SU-DHL-6 (cell line): ENCODE measurements at regions not wholly inside any gene's neighbourhood (a gene's known extent, or its start where the extent isn't known, plus 50 kb on each side); places are given as distances from the start of the nearest gene placed in this dataset.

Experiments
- EZH2phosphoT487 ChIP-seq: fragments of 200-600 bp; sonication (generic), shearing (Covaris generic); conservative IDR thresholded peaks from 2 replicates; pipeline ENCODE4 v1.6.1; 2018; ENCODE audit warnings: mild to moderate bottlenecking, antibody characterized with exemption, low read length, moderate library complexity, mixed read lengths
- TF ChIP-seq, protein P1 (sequence below): fragments of 200-600 bp; sonication (generic); IDR thresholded peaks from one replicate; pipeline ENCODE4 v1.5.1; 2017; ENCODE audit warnings: antibody characterized with exemption, mild to moderate bottlenecking, low read length, moderate library complexity; ENCODE audit not compliant: insufficient read depth, poor library complexity, severe bottlenecking

- TF ChIP-seq, protein P1, sequence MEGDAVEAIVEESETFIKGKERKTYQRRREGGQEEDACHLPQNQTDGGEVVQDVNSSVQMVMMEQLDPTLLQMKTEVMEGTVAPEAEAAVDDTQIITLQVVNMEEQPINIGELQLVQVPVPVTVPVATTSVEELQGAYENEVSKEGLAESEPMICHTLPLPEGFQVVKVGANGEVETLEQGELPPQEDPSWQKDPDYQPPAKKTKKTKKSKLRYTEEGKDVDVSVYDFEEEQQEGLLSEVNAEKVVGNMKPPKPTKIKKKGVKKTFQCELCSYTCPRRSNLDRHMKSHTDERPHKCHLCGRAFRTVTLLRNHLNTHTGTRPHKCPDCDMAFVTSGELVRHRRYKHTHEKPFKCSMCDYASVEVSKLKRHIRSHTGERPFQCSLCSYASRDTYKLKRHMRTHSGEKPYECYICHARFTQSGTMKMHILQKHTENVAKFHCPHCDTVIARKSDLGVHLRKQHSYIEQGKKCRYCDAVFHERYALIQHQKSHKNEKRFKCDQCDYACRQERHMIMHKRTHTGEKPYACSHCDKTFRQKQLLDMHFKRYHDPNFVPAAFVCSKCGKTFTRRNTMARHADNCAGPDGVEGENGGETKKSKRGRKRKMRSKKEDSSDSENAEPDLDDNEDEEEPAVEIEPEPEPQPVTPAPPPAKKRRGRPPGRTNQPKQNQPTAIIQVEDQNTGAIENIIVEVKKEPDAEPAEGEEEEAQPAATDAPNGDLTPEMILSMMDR: no peak
- no peak for TF ChIP-seq EZH2phosphoT487
These were observed 83.4 kb upstream of the BMP2K start for GRCh38 chr4:78692822-78693170.
